ENCODE measurements at regions not wholly inside any gene's neighbourhood (a gene's known extent, or its start where the extent isn't known, plus 50 kb on each side); places are given as distances from the start of the nearest gene placed in this dataset.
A peak's percentile ranks its signal among the peaks of the same experiment; 100 is the strongest.

DNA sequence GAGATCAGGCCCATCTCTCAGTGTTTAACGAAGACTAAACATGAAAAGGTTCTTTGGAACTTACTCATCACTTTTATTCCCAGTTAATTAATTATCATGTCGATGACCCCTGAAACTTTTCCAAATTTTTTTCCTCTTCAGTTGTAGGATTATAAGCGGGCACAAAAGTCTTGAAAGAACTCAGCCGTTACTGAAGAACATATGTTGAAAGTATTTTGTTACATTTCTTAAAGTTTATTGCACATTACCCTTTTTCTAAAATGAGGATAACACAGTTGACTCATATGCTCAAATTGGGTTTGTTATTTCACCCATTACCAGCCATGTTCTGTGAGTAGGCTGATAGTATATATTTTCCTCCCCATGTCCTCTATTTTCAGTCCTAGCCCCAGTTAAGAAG lies 75.9 kb upstream of the COL3A1 start:
- TF ChIP-seq FOSL2 (IDR thresholded peaks at IDR 0.05; ENCODE audit: borderline replicate concordance, low read depth) (no peak), RAD21 (IDR thresholded peaks at IDR 0.05; ENCODE audit: low read length) (no peak), RCOR1 (IDR thresholded peaks at IDR 0.05; ENCODE audit: low read length) (no peak), JUND (IDR thresholded peaks at IDR 0.05) (no peak), NRF1 (IDR thresholded peaks at IDR 0.05; ENCODE audit: low read depth, low read length) (no peak), CHD2 (IDR thresholded peaks at IDR 0.05; ENCODE audit: low read length, partially characterized antibody) (no peak), MEF2A (IDR thresholded peaks at IDR 0.05; ENCODE audit: borderline replicate concordance, low read depth) (no peak), SMC3 (IDR thresholded peaks at IDR 0.05; ENCODE audit: low read depth, low read length) (no peak)
- TF ChIP-seq, protein P1, sequence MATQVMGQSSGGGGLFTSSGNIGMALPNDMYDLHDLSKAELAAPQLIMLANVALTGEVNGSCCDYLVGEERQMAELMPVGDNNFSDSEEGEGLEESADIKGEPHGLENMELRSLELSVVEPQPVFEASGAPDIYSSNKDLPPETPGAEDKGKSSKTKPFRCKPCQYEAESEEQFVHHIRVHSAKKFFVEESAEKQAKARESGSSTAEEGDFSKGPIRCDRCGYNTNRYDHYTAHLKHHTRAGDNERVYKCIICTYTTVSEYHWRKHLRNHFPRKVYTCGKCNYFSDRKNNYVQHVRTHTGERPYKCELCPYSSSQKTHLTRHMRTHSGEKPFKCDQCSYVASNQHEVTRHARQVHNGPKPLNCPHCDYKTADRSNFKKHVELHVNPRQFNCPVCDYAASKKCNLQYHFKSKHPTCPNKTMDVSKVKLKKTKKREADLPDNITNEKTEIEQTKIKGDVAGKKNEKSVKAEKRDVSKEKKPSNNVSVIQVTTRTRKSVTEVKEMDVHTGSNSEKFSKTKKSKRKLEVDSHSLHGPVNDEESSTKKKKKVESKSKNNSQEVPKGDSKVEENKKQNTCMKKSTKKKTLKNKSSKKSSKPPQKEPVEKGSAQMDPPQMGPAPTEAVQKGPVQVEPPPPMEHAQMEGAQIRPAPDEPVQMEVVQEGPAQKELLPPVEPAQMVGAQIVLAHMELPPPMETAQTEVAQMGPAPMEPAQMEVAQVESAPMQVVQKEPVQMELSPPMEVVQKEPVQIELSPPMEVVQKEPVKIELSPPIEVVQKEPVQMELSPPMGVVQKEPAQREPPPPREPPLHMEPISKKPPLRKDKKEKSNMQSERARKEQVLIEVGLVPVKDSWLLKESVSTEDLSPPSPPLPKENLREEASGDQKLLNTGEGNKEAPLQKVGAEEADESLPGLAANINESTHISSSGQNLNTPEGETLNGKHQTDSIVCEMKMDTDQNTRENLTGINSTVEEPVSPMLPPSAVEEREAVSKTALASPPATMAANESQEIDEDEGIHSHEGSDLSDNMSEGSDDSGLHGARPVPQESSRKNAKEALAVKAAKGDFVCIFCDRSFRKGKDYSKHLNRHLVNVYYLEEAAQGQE (IDR thresholded peaks at IDR 0.05; ENCODE audit: low read depth, low read length) = no peak
- TF ChIP-seq, protein P2, sequence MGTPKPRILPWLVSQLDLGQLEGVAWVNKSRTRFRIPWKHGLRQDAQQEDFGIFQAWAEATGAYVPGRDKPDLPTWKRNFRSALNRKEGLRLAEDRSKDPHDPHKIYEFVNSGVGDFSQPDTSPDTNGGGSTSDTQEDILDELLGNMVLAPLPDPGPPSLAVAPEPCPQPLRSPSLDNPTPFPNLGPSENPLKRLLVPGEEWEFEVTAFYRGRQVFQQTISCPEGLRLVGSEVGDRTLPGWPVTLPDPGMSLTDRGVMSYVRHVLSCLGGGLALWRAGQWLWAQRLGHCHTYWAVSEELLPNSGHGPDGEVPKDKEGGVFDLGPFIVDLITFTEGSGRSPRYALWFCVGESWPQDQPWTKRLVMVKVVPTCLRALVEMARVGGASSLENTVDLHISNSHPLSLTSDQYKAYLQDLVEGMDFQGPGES (IDR thresholded peaks at IDR 0.05; ENCODE audit: low read depth, low read length) = no peak
- Histone ChIP-seq H3K9ac (no peak overlapping the region), H3K79me2 (ENCODE audit: insufficient read depth) (no peaks in the 10 kb centered on the region), H4K20me1 (ENCODE audit: insufficient read depth) (no peaks in the 10 kb centered on the region), H3K9me3 (no peaks in the 10 kb centered on the region), H3K9me2 (0 out of 2 replicates have a peak, but pooled peaks cover 3% of the 10 kb centered on the region), H3K36me3 (replicated peaks in 1 of 2; ENCODE audit: control insufficient read depth in 1 of 2, insufficient read depth in 2 of 2, low read length in 1 of 2) (no peaks in the 10 kb centered on the region), H3K27ac (ENCODE audit: low read depth in 2 of 2, low read length in 1 of 2) (no peak overlapping the region), H3K4me1 (ENCODE audit: control insufficient read depth in 1 of 2, insufficient read depth in 2 of 2, low read depth in 1 of 2, low read length in 1 of 2) (0 out of 4 replicates have a peak, but pooled peaks cover 0 to 3% of the 10 kb centered on the region in 2 experiments), H3K4me2 (no peak overlapping the region), H3K27me3 (ENCODE audit: insufficient read depth) (no peaks in the 10 kb centered on the region), H3F3A (replicated peaks; ENCODE audit: insufficient read depth) (no peaks in the 10 kb centered on the region), H2AFZ (ENCODE audit: low read depth) (no peak overlapping the region), H3K4me3 (ENCODE audit: low read depth in 2 of 2, low read length in 1 of 2) (no peak overlapping the region)
- POLR2A ChIA-PET = no interaction called here
- CTCF ChIA-PET = no interaction called here
- 87% methylated on average over 4 of the region's 4 CpGs for WGBS (ENCODE audit: low lambda C conversion rate)
- no peak for DNase-seq

DNA sequence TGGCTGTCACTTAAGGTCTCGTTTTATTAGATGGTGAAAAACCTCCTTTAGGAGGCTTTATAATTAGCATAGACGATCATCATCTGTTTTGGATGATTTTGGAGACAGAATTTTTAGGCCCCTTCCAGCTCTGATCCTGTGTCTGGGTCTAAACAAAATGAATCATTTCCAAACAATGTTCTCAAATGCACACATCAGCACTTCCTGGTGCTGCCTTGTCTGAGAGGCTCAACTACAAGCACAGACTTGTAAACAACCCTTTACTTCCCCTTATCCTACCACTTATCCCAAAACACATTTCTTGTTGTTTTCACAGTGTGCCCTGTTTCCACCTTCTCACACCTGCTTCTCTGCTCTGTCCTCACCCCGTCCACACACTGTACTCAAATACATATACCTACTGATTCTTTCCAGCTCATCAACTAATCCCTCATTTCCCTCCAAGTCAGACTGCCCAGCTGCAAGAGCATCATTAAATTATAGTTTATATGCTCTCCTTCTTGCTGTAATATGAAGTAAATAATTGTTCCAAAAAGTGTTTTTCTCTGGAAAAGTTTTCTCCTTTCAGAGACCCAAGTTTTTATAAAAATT lies 71.2 kb upstream of the COL3A1 start:
- DNase-seq = no peak
- POLR2A ChIA-PET = no interaction called here

More for the DNA sequence above, 71.2 kb upstream of the COL3A1 start:
- H3K79me2 ChIP-seq (ENCODE audit: insufficient read depth) = no peaks in the 10 kb centered on the region
- no peaks in the 10 kb centered on the region for H4K20me1 ChIP-seq (ENCODE audit: insufficient read depth)
- no peaks in the 10 kb centered on the region for H3K9me3 ChIP-seq
- peak overlapping the region; percentile 38; the same call in 1 of the 2 replicates for H2AFZ ChIP-seq (ENCODE audit: low read depth)
- H3K27ac ChIP-seq (ENCODE audit: low read depth in 2 of 2, low read length in 1 of 2) = no peak overlapping the region
- CTCF ChIA-PET = no interaction called here
- 68% methylated on average over 3 of the region's 3 CpGs for WGBS (ENCODE audit: low lambda C conversion rate)
- H3K4me1 ChIP-seq (ENCODE audit: control insufficient read depth in 1 of 2, insufficient read depth in 2 of 2, low read depth in 1 of 2, low read length in 1 of 2) = 0 out of 4 replicates have a peak, but pooled peaks cover 0 to 4% of the 10 kb centered on the region in 2 experiments
- no peak overlapping the region for H3K4me3 ChIP-seq (ENCODE audit: low read depth in 2 of 2, low read length in 1 of 2)
- no peaks in the 10 kb centered on the region for H3K9me2 ChIP-seq
- H3K27me3 ChIP-seq (ENCODE audit: insufficient read depth) = no peaks in the 10 kb centered on the region
- TF ChIP-seq ELF1 (IDR thresholded peaks at IDR 0.05) = 0 out of 2 replicates have a peak, but pooled peaks have one; percentile 16
- no peak for TF ChIP-seq MEF2A (IDR thresholded peaks at IDR 0.05; ENCODE audit: borderline replicate concordance, low read depth)
- TF ChIP-seq, protein P2 (IDR thresholded peaks at IDR 0.05; ENCODE audit: low read depth, low read length) = no peak
- no peak overlapping the region; the same call in 1 of the 2 replicates for H3K4me2 ChIP-seq
- H3F3A ChIP-seq (replicated peaks; ENCODE audit: insufficient read depth) = no peaks in the 10 kb centered on the region
- H3K9ac ChIP-seq = no peak overlapping the region
- no peaks in the 10 kb centered on the region for H3K36me3 ChIP-seq (replicated peaks in 1 of 2; ENCODE audit: control insufficient read depth in 1 of 2, insufficient read depth in 2 of 2, low read length in 1 of 2)

Measured in SK-N-SH (cell line).